ENCODE measurements at regions not wholly inside any gene's neighbourhood (a gene's known extent, or its start where the extent isn't known, plus 50 kb on each side); places are given as distances from the start of the nearest gene placed in this dataset.

GRCh38 chr13:107573184-107573583 is 642.2 kb downstream of the LIG4 start:
- Mint-ChIP-seq H3K36me3 (ENCODE audit: low read depth) (no peaks in the 10 kb centered on the region), H3K27me3 (ENCODE audit: low read depth) (no peaks in the 10 kb centered on the region), H3K27ac (ENCODE audit: unreplicated experiment) (no peak overlapping the region), H3K4me3 (ENCODE audit: unreplicated experiment) (no peak overlapping the region), H3K4me1 (ENCODE audit: low read depth) (no peaks in the 10 kb centered on the region), H3K9me3 (ENCODE audit: low read depth) (no peaks in the 10 kb centered on the region)
- no peak for DNase-seq (ENCODE audit: low spot score)
- no peak for TF ChIP-seq CTCF (IDR thresholded peaks at IDR 0.05)

GRCh38 chr13:107572156-107572555 is 643.2 kb downstream of the LIG4 start:
- Mint-ChIP-seq H3K4me3 (ENCODE audit: unreplicated experiment) (no peak overlapping the region), H3K9me3 (ENCODE audit: low read depth) (no peaks in the 10 kb centered on the region), H3K27ac (ENCODE audit: unreplicated experiment) (no peak overlapping the region), H3K36me3 (ENCODE audit: low read depth) (no peaks in the 10 kb centered on the region), H3K4me1 (ENCODE audit: low read depth) (no peaks in the 10 kb centered on the region), H3K27me3 (ENCODE audit: low read depth) (no peaks in the 10 kb centered on the region)
- no peak for DNase-seq (ENCODE audit: low spot score)
- no peak for TF ChIP-seq CTCF (IDR thresholded peaks at IDR 0.05)

GRCh38 chr13:107568181-107568580 is 647.2 kb downstream of the LIG4 start:
- TF ChIP-seq CTCF (IDR thresholded peaks at IDR 0.05), result no peak
- Mint-ChIP-seq H3K4me1 (ENCODE audit: low read depth) (peaks cover 7% of the 10 kb centered on the region), H3K4me3 (ENCODE audit: unreplicated experiment) (no peak overlapping the region), H3K9me3 (ENCODE audit: low read depth) (no peaks in the 10 kb centered on the region), H3K27me3 (ENCODE audit: low read depth) (no peaks in the 10 kb centered on the region), H3K36me3 (ENCODE audit: low read depth) (no peaks in the 10 kb centered on the region), H3K27ac (ENCODE audit: unreplicated experiment) (no peak overlapping the region)
- DNase-seq (ENCODE audit: low spot score), result no peak

GRCh38 chr13:107563099-107563925 is 652.0 kb downstream of the LIG4 start:
- Mint-ChIP-seq H3K27ac (ENCODE audit: unreplicated experiment) (no peak overlapping the region), H3K9me3 (ENCODE audit: low read depth) (no peaks in the 10 kb centered on the region), H3K27me3 (ENCODE audit: low read depth) (peaks cover 10% of the 10 kb centered on the region), H3K36me3 (ENCODE audit: low read depth) (no peaks in the 10 kb centered on the region), H3K4me1 (ENCODE audit: low read depth) (peaks cover 10% of the 10 kb centered on the region), H3K4me3 (ENCODE audit: unreplicated experiment) (no peak overlapping the region)
- no peak for TF ChIP-seq CTCF (IDR thresholded peaks at IDR 0.05)
- no peak for DNase-seq (ENCODE audit: low spot score)

GRCh38 chr13:107562203-107562602 is 653.1 kb downstream of the LIG4 start:
- no peaks in the 10 kb centered on the region for H3K36me3 Mint-ChIP-seq (ENCODE audit: low read depth)
- TF ChIP-seq CTCF (IDR thresholded peaks at IDR 0.05), result no peak

More at GRCh38 chr13:107562203-107562602, 653.1 kb downstream of the LIG4 start:
- Mint-ChIP-seq H3K4me1 (ENCODE audit: low read depth) (peaks cover 10% of the 10 kb centered on the region), H3K27me3 (ENCODE audit: low read depth) (peaks cover 10% of the 10 kb centered on the region), H3K4me3 (ENCODE audit: unreplicated experiment) (no peak overlapping the region), H3K9me3 (ENCODE audit: low read depth) (no peaks in the 10 kb centered on the region), H3K27ac (ENCODE audit: unreplicated experiment) (no peak overlapping the region)
- no peak for DNase-seq (ENCODE audit: low spot score)

All from chondrocyte (in vitro differentiated cells).